ENCODE measurements at regions not wholly inside any gene's neighbourhood (a gene's known extent, or its start where the extent isn't known, plus 50 kb on each side); places are given as distances from the start of the nearest gene placed in this dataset.

- TF ChIP-seq CTCF (IDR thresholded peaks at IDR 0.05; ENCODE audit: insufficient read depth, low read length), result no peak
- no peak for TF ChIP-seq POLR2AphosphoS5 (IDR thresholded peaks at IDR 0.05; ENCODE audit: low read depth)
- no peak for TF ChIP-seq REST (IDR thresholded peaks at IDR 0.05; ENCODE audit: insufficient replicate concordance, low read depth)
Measured at GRCh38 chr15:94125156-94125555, 106.2 kb upstream of the MCTP2 start.

Data from HL-60 (cell line).